GM20431 (cell line): ENCODE measurements at regions not wholly inside any gene's neighbourhood (a gene's known extent, or its start where the extent isn't known, plus 50 kb on each side); places are given as distances from the start of the nearest gene placed in this dataset.
"Not testable (repeated sequence)": the region's sequence is repeated elsewhere in the genome, so short reads cannot be mapped to it uniquely, and the experiment has no call there.

Source experiments
- in situ Hi-C: fragments of 300-500 bp; cut with MseI, MboI; formaldehyde crosslinking; loops from one replicate; pipeline ENCODE4 v1.15.0; 2020; ENCODE audit warnings: low sequenced_read_pairs; ENCODE audit not compliant: unreplicated experiment

DNA sequence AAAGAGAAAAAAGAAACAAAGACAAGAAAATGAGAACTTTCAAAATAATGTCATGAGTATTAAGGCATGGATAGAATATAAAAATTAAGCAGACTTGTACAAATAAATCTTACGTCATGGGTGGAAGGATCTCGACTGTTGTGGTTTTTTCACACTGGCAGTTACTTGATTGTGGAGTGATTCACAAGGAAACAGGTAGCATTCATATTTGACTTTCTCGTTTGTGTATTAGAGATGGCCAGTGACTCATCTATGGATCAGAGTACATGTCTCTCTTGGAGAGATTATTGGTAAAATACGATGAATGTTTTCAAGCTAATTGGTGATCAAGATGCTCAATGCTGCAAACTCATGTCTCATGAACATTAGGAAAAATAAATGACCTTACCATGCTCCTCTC lies 564.3 kb downstream of the GATA3 start:
- in situ Hi-C loops = no loop called here

DNA sequence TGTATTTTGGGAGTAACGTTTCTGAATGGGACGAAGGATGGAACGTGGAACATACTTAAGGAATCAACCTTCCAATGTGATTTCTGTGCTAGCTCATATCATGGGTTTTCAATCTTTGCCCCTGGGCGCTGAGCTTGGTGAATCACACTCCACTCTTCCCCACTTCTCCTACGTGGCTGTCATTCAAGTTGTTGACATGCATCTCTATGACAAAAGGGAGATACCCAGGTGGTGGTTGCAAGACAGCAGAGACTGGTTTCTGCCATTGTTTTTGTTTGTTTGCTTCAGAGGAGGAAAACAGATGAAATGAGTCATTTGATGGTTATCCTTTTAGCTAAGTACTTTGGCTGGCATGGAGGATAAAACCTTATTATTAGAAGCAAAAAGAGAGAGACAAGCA lies 573.9 kb downstream of the GATA3 start:
- in situ Hi-C loops = no loop called here

DNA sequence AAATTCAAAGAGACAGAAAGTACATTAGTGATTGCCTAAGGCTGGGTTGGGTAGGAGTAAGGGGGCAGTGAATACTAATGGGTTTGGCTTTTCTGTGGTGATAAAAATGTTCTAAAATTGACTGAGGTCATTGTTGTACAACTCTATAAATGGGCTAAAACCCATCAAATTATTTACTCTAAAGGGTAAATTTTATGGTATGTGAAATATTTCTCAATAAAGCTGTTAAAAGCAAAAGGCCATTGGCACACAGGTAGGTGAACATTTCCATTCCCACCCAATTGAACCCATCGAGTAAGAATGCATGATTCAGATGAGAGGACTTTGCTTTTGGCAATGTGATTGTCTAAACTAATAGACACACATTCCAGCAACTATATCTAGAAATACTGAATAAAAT lies 579.4 kb downstream of the GATA3 start:
- in situ Hi-C loops = no loop called here

DNA sequence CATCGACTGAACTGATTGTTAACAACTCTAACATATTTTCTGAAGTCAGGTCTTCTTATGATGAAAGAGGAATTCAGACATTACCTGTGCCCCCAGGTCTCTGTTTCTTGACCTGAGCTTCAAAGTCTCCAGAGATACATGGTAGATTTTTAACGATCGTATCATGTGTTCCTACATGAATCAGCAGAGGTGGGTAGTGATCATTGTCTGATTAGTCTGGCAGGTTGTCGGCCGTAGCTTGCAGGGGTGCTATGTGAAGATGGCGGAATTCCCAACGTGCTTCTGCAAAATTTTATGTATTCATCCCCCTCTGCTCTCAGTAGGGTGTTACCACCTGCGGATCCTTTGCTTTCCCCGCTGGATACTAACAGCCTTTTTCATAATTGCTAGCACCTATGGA lies 581.9 kb downstream of the GATA3 start:
- in situ Hi-C loops = no loop called here

DNA sequence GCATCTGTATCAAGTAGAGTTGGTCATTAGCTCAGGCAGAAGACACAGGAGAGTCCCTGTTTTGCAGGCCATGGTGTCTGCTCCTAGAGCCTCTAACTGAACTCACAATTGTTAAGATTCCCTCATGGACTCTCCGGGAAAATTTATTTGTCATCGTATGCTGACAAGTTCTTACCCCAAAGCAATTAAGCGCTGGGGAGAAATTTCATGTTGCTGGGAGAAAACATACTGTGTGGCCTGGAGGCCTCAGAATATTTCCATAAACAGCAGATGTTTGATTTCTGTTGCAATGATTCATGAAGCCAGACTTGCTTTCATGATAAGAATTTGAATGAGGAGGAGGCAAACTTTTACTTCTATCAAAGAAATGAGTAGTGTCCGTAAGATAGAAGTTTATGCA lies 583.2 kb downstream of the GATA3 start:
- in situ Hi-C loops = no loop called here

DNA sequence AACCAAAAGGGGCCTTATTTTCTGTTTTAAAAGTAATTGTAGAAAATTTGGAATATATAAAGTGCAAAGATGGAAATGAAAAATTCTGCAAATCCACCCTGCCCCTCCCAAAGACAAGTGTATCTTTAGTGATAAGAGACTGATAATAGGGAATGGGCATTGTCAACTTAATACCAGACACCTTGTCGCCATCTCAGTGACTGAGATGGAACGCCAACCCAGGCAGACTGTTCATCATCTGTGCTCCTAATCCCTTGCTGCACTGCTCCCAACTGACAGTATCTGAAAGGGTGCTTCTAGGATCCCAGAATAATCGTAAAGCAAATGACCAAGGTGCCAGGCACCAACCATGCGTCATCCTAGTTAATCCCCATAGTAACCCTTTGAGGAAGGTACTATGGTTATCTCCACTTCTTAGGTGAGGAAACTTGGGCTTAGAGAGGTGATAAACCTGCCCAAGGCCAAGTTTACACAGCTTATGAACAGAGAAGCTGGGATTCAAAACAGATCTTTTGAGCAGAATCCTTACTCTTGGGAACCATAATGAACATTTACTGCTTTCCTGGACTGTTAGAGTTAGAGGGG lies 583.7 kb downstream of the GATA3 start:
- in situ Hi-C loops = no loop called here

DNA sequence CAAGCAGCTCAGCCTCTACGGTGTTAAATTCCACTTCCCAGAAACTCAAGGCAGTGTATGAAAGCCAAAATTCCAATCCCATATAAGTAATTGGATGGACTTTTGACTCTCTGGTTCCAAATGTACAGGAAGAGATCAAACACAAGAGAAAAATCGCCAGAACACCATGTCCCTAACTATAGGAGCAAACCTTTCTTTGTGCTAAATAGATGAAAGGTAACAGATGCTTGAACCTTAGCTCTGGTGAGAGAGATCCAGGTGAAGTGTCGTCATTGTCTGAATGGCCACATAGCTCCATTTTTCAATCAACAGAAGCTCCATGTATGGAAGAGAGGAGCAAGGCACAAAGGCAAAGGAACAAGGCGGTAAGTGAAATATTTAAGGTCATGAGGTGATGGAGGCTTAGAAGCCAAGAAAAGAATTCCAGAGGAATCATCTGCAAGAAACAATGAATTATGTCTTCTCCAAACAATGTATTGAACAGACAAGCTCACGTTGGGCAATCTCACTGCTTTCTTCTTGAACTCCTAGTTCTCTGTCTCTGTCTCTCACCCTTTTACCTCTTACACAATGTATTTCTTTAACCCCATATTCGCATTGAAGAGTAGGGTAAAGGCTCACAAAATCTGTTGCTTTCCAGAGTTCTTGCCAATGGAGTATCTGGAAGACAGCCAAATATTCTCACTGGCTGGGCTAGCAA lies 585.1 kb downstream of the GATA3 start:
- in situ Hi-C loops = no loop called here

DNA sequence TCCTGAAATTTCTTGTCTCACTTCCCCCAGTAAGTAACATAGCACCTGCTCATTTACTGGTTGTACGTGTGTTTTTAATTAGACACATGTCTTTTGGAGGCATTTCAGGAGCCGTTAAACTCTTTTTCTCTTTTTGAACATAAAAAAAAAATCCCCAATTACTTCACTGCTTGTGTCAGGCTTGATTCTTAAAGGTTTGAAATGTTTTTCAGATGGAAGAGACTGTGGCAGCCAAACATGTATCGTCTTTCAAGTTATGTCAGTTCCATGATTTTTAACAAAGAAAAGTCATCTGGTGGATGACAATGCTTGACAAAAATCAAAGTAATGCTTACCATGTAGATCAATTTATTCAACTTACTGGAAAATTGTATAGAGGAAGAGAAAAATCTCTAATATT lies 585.8 kb downstream of the GATA3 start:
- in situ Hi-C loops = no loop called here

DNA sequence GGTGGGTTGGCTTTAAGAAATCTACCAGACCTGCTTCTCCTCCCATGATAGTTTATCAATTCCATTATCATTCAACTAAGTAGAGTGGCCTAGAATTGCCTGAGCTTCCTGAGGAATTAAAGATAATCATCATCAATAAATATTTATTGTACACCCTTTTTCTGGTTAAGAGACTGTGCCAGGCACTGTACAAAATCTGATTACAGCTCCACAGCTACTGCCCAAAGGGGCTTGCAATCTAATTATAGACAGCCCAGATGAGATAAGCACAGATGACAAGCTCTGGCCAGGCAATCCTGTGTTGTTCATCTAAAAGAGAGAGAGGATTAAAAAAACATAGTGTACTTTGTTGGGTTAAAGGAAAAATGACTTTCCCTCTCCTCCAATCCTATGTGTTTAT lies 586.4 kb downstream of the GATA3 start:
- in situ Hi-C loops = no loop called here

DNA sequence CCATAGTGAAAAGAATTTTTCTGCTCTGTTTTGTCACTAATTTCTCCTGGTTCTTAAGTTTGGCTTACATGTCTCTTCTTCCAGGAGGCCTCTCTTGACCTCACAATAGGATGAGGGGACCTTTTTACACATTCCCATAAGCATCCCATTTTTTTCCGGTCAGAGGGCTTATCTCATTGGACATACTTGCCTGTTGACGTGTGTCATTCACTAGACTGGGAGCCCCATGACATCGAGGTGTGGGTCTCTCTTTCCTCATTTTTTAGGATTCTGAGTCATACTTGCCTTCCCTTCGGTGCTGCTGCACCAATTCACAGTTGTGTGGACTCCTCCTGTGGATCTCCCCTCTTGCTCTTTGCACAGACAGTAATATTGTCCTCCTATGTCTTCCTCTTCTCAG lies 601.8 kb downstream of the GATA3 start:
- in situ Hi-C loops = no loop called here

DNA sequence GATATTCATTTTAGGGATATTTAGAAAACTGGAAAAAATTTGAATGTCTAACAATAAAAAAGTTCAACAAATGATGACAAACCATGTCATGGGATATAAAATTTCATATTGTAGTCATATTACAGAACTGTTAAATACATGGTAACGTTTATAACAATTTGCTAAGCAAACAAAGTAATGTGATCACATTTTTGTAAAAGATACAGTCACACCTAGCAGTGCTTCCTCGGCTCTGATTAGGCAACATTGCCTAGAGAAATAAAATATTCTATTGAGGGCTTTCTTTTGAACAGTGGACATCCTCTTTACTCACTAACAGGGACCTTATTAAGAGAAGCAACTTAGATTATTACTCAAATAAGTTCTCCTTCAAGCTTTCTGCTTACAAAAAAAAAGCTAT lies 605.5 kb downstream of the GATA3 start:
- in situ Hi-C loops = no loop called here

DNA sequence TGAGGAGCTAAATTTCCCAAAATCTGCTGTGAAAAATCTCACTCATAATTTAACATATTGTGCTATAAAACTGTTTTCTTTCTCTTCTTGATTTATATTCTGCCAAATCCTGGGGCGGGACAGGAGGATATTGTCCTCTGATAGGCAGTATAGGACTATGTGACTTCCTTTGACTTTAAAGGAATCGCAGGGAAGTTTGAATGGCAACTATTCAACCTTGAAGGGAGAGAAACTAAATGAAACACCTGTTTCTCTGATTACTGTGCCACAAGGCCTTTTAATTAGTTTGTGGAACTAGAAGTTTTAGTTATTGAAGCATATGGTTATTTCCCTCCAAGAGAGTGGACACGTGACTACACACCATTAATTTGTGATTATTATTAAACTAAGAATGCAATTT lies 607.4 kb downstream of the GATA3 start:
- in situ Hi-C loops = no loop called here

DNA sequence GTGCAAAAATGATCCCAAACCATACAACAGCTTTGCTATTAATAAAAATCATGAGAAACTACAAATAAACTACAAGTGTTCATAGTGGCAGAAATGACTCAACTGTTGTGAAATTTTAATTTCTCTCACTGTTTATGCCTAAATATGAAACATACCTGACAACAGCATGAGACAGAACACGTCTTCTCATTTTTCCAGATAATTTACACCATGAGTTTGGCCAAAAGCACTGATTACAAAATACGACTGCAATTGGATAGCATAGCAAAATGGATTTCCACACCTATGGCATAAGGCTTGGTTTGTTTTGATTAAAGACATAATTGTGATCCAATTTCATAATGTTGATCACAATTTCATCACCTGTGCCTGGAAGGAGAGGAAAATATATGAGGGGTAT lies 608.6 kb downstream of the GATA3 start:
- in situ Hi-C loops = no loop called here

DNA sequence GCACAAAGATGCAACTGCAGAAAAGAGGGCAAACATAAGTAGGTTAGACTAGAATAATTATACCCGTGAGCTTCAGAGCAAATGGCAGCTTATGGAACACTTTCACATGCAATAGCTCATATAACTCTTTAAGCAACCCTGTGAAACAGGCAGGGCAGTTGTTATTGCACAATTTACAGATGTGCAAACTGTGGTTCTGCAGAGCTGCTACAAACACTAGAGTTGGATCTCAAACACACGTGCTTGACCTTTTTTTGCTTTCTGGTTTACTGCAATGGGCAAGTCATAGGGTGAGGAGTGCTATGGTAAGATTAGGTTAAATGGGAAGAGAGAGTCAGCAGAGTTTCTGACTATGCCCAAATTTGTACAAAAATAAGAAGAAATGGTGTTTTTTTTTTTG lies 610.8 kb downstream of the GATA3 start:
- in situ Hi-C loops = no loop called here

DNA sequence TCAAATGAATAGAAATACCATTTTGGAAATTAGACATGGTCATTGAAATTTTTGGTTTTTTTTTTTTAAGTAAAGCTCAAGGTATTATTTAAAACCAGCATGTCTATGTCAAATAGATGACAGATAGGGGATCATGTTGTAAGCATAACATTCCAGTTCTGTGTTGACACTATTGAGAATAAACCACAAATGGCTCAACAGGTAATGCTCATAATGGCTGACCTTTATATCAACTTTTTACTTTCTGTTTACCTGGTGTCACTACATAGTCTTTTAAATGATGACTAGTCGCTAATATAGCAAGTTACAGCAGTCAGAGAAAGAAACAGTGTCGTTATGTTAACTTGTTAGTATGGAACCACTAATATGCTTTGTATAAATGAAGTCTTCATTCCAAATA lies 616.0 kb downstream of the GATA3 start:
- in situ Hi-C loops = no loop called here

DNA sequence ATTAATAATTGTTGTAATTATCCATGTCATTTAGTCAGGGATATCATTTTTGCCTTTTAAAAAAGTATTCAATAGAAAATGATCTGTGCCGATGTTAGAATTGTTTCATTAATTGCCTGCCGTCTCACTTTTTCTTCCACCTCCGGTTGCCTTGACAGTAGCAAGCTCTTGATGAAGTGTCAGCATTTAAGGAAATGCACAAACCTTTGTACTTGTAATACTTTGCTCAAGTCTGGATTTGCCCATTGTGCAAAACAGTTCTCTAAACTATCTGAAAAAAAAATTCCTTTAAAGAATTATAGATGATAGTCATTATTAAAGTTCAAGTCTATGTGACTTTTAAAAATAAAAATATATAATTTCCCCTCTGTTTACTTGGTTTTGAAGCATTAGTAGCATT lies 619.7 kb downstream of the GATA3 start:
- in situ Hi-C loops = no loop called here

DNA sequence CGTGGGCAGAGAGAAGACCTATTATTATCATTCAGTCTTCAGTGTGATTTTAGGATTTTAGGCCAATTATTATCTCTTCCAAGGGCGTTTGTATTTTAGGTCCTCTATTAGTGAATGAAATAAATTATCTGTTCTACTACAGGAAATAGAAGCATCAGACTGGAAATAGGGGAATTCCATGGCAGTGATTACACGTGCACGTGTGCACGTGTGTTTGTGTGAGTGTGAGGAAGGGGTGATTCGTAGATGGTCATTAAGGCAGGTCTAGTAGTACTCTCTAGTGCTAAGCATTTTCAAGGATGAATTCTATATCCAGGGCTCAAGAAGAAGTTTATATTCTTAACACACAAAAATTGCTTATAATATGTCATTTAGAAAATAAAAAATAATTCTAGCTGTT lies 623.2 kb downstream of the GATA3 start:
- in situ Hi-C loops = no loop called here

DNA sequence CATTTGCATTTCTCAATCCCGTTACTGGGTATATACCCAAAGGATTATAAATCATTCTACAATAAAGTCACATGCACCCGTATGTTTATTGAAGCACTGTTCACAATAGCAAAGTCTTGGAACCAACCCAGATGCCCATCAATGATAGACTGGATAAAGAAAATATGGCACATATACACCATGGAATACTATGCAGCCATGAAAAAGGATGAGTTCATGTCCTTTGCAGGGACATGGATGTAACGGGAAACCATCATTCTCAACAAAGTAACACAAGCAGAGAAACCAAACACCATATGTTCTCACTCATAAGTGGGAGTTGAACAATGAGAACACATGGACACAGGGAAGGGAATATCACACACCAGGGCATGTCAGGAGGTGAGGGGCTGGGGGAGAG lies 630.4 kb downstream of the GATA3 start:
- in situ Hi-C loops = not testable (repeated sequence)

DNA sequence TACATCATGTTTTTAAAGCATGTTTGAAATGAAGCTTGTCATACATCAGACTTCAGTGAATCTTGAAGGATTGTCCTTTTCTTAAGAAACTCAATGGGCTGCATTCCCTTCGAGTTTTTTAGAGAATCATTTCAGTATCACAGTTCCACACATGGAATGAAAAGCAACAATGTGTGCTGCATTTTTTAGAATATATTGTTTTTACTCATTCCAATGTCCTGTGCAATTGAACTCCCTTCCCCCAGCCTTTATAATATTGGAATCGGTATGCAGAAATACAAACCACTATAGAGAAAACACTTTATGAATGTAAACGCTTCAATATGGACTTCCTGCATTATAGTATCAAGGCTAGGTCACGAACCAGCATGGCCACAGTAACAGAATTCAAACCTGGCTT lies 634.4 kb downstream of the GATA3 start:
- in situ Hi-C loops = no loop called here

DNA sequence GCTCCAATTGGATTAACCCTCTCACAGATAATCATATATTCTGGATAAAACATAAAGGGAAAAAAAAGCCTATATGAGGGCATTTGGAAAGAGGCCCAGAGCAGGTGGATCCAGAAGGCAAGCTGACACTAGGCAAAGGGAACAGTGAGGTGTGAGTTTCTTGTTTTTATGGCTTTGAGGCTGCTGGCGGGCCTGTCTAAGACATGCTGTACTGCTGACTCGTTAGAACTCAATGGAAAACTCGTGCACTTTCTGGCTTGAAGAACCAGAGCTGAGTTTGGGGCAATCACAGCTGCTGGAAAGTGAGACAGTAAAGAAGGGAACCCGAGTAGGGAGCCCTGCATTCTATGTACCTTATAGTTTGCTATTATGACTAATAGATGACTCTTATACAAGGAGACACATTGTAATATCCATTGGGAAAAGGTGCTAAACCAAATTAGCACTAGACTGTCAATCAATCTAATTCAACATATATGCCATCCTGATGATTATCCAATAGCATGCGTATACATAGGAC lies 637.1 kb downstream of the GATA3 start:
- in situ Hi-C loops = no loop called here

DNA sequence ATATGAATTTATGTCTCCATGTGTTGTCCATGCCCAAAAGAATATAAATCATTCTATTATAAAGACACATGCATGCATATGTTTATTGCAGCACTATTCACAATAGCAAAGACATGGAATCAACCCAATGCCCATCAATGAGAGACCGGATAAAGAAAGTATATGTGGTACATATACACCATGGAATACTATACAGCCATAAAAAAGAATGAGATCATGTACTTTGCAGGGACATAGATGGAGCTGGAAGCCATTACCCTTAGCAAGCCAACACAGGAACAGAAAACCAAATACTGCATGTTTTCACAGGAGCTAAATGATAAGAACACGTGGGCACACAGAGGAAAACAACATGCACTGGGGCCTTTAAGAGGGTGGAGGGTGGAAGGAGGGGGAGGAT lies 639.1 kb downstream of the GATA3 start:
- in situ Hi-C loops = not testable (repeated sequence)

DNA sequence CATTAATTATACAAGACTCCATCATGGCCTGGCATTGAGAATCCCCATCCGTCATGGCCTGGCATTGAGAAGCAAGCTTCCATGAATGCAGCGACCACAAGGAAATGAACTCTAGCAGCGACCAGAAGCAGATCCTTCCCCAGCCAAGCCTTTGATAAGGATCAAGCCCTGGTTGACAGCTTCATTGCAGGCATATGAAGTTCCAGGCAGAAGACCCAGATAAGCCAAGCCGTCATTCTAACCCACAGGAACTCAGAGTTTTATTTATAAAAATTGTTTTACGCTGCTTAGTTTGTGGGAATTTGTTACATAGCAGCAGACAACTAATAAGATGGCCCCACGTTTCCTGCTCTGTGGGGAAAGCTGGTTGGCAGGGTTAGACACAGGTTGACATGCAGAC lies 642.3 kb downstream of the GATA3 start:
- in situ Hi-C loops = no loop called here
